ENCODE measurements at regions not wholly inside any gene's neighbourhood (a gene's known extent, or its start where the extent isn't known, plus 50 kb on each side); places are given as distances from the start of the nearest gene placed in this dataset.
A peak's percentile ranks its signal among the peaks of the same experiment; 100 is the strongest.
"Not testable (repeated sequence)": the region's sequence is repeated elsewhere in the genome, so short reads cannot be mapped to it uniquely, and the experiment has no call there.

GRCh38 chr15:56811586-56811985, 78.3 kb upstream of the ZNF280D start:
- DNase-seq (ENCODE audit: low read depth in 2 of 2) = no peak

- no peak for DNase-seq (ENCODE audit: low read depth in 2 of 2)
Measured at GRCh38 chr15:56808160-56808559, 74.9 kb upstream of the ZNF280D start.

- DNase-seq (ENCODE audit: low read depth in 2 of 2) = no peak
Measured at GRCh38 chr15:56806148-56806536, 72.8 kb upstream of the ZNF280D start.

GRCh38 chr15:56805466-56806147, 72.3 kb upstream of the ZNF280D start:
- DNase-seq (ENCODE audit: low read depth in 2 of 2) = no peak

- DNase-seq (ENCODE audit: low read depth in 2 of 2) = no peak
Measured at GRCh38 chr15:56804938-56805337, 71.6 kb upstream of the ZNF280D start.

- DNase-seq (ENCODE audit: low read depth in 2 of 2) = no peak
Measured at GRCh38 chr15:56804279-56804678, 71.0 kb upstream of the ZNF280D start.

GRCh38 chr15:56802161-56802560, 68.9 kb upstream of the ZNF280D start:
- no peak for DNase-seq (ENCODE audit: low read depth in 2 of 2)

GRCh38 chr15:56798639-56799038, 65.3 kb upstream of the ZNF280D start:
- DNase-seq (ENCODE audit: low read depth in 2 of 2) = peak; percentile 33

- DNase-seq (ENCODE audit: low read depth in 2 of 2) = no peak
Measured at GRCh38 chr15:56797720-56798275, 64.5 kb upstream of the ZNF280D start.

GRCh38 chr15:56795502-56795901, 62.2 kb upstream of the ZNF280D start:
- no peak for DNase-seq (ENCODE audit: low read depth in 2 of 2)

GRCh38 chr15:56794553-56795329, 61.4 kb upstream of the ZNF280D start:
- no peak for DNase-seq (ENCODE audit: low read depth in 2 of 2)

- DNase-seq (ENCODE audit: low read depth in 2 of 2) = no peak
Measured at GRCh38 chr15:56794165-56794552, 60.9 kb upstream of the ZNF280D start.

- DNase-seq (ENCODE audit: low read depth in 2 of 2) = no peak
Measured at GRCh38 chr15:56792211-56792610, 58.9 kb upstream of the ZNF280D start.

- DNase-seq (ENCODE audit: low read depth in 2 of 2) = not testable (repeated sequence)
Measured at GRCh38 chr15:56791521-56791920, 58.2 kb upstream of the ZNF280D start.

- no peak for DNase-seq (ENCODE audit: low read depth in 2 of 2)
Measured at GRCh38 chr15:56788359-56788758, 55.0 kb upstream of the ZNF280D start.

- DNase-seq (ENCODE audit: low read depth in 2 of 2) = no peak
Measured at GRCh38 chr15:56786966-56787365, 53.7 kb upstream of the ZNF280D start.

GRCh38 chr15:56783857-56784661, 50.8 kb upstream of the ZNF280D start:
- DNase-seq (ENCODE audit: low read depth in 2 of 2) = no peak

- no peak for DNase-seq (ENCODE audit: low read depth in 2 of 2)
Measured at GRCh38 chr15:56783156-56783856, 50.0 kb upstream of the ZNF280D start.
